CD4-positive, alpha-beta T cell (primary cell): ENCODE measurements at regions not wholly inside any gene's neighbourhood (a gene's known extent, or its start where the extent isn't known, plus 50 kb on each side); places are given as distances from the start of the nearest gene placed in this dataset.
"Not testable (repeated sequence)": the region's sequence is repeated elsewhere in the genome, so short reads cannot be mapped to it uniquely, and the experiment has no call there.

Source experiments
- ATAC-seq: fragments of 200-7000 bp; cut with Tn5 transposase; one replicate; pipeline ENCODE4 v1.10.0; 2022; ENCODE audit warnings: mild to moderate bottlenecking; ENCODE audit not compliant: poor library complexity
- CTCF ChIA-PET: fragments of 350-600 bp; sonication (Branson Sonifier 250); formaldehyde crosslinking; loops from one replicate; lab custom pipeline; 2021; ENCODE audit warnings: antibody characterized with exemption, inconsistent platforms; lab: Charles Lee
- POLR2A ChIA-PET: fragments of 350-600 bp; sonication (Branson Sonifier 250); formaldehyde crosslinking; loops from one replicate; lab custom pipeline; 2021; ENCODE audit warnings: antibody characterized with exemption, inconsistent platforms; lab: Charles Lee
- DNase-seq, 14 experiments: peaks; one replicate each; pipeline ENCODE4 v3.0.0-alpha.2; 2013 to 2020; ENCODE audit warnings: mixed read lengths in 2 of 14
- H3K27ac ChIP-seq, 2 donors: one replicate each; pipeline versions ENCODE4 v1.5.1 to v1.7.0; 2013; ENCODE audit warnings: low read length in 2 of 2, low read depth in 1 of 2, mild to moderate bottlenecking in 1 of 2
- H3K27me3 ChIP-seq, 2 experiments: 1 replicate in 1 of 2; 2 replicates in 1 of 2; pipeline versions ENCODE4 v1.6.1 to v1.7.0; 2013; ENCODE audit warnings: low read length in 2 of 2, control low read depth in 1 of 2, mild to moderate bottlenecking in 1 of 2, moderate library complexity in 1 of 2; ENCODE audit not compliant: insufficient read depth in 2 of 2, control insufficient read depth in 1 of 2
- H3K36me3 ChIP-seq: one replicate; pipeline ENCODE4 v1.6.1; 2013; ENCODE audit warnings: low read length, control low read depth; ENCODE audit not compliant: insufficient read depth
- H3K4me1 ChIP-seq: one replicate; pipeline ENCODE4 v1.6.1; 2013; ENCODE audit warnings: low read length, control low read depth; ENCODE audit not compliant: insufficient read depth
- H3K4me3 ChIP-seq: one replicate; pipeline ENCODE4 v1.5.1; 2013; ENCODE audit warnings: mild to moderate bottlenecking, low read length, moderate library complexity
- H3K9me3 ChIP-seq, 2 experiments: 1 replicate in 1 of 2; 2 replicates in 1 of 2; pipeline versions ENCODE4 v1.6.1 to v1.7.0; 2013; ENCODE audit warnings: low read length in 2 of 2, mild to moderate bottlenecking in 2 of 2, control low read depth in 1 of 2, moderate library complexity in 1 of 2; ENCODE audit not compliant: control insufficient read depth in 1 of 2, insufficient read depth in 1 of 2
- H3K27ac Mint-ChIP-seq: one replicate; pipeline ENCODE4 v1.8.0; 2020; ENCODE audit warnings: mixed read lengths
- H3K27me3 Mint-ChIP-seq: one replicate; pipeline ENCODE4 v1.8.0; 2021; ENCODE audit warnings: mixed read lengths
- H3K36me3 Mint-ChIP-seq: one replicate; pipeline ENCODE4 v1.8.0; 2021; ENCODE audit warnings: low read depth, mixed read lengths
- H3K4me1 Mint-ChIP-seq: one replicate; pipeline ENCODE4 v1.8.0; 2021; ENCODE audit warnings: low read depth, mixed read lengths
- H3K4me3 Mint-ChIP-seq: one replicate; pipeline ENCODE4 v1.8.0; 2020; ENCODE audit warnings: mild to moderate bottlenecking, mixed read lengths
- H3K9me3 Mint-ChIP-seq: one replicate; pipeline ENCODE4 v1.8.0; 2020; ENCODE audit warnings: mixed read lengths
- CTCF ChIP-seq: fragments of 200-600 bp; IDR thresholded peaks from one replicate; pipeline ENCODE4 v1.8.0; 2022; ENCODE audit warnings: antibody characterized with exemption, mild to moderate bottlenecking
- intact Hi-C, 2 experiments: fragments of 100-400 bp; cut with DNase I in 1 of 2; cut with micrococcal nuclease in 1 of 2; formaldehyde crosslinking; loops; one replicate each; pipeline versions ENCODE4 v1.15.1 to v1.9.0; 2023 to 2025; cut with DNase I, micrococcal nuclease

- no peak for TF ChIP-seq CTCF
- Mint-ChIP-seq H3K4me1 (no peaks in the 10 kb centered on the region), H3K36me3 (no peaks in the 10 kb centered on the region), H3K9me3 (no peaks in the 10 kb centered on the region), H3K27ac (no peak overlapping the region), H3K4me3 (no peak overlapping the region), H3K27me3 (peaks cover 38% of the 10 kb centered on the region)
- ChIA-PET CTCF (no interaction called here), POLR2A (no interaction called here)
- H3K36me3 ChIP-seq: no peaks in the 10 kb centered on the region
- H3K27me3 ChIP-seq: peaks cover 5 to 9% of the 10 kb centered on the region in 2 experiments
- no peaks in the 10 kb centered on the region for H3K4me1 ChIP-seq
- no peak for DNase-seq
- intact Hi-C loops: no loop called here
- H3K9me3 ChIP-seq: no peaks in the 10 kb centered on the region
- H3K4me3 ChIP-seq: no peak overlapping the region
- H3K27ac ChIP-seq: no peak overlapping the region
- ATAC-seq: no peak
These were observed 132.7 kb upstream of the F13A1 start for GRCh38 chr6:6453186-6453585.

- Histone ChIP-seq H3K4me1 (no peaks in the 10 kb centered on the region), H3K36me3 (no peaks in the 10 kb centered on the region), H3K9me3 (no peaks in the 10 kb centered on the region), H3K27ac (no peak overlapping the region), H3K27me3 (peaks cover 7 to 9% of the 10 kb centered on the region in 2 experiments), H3K4me3 (no peak overlapping the region)
- no peaks in the 10 kb centered on the region for H3K4me1 Mint-ChIP-seq
- peaks cover 46% of the 10 kb centered on the region for H3K27me3 Mint-ChIP-seq
- ChIA-PET POLR2A (no interaction called here), CTCF (no interaction called here)
- no peak for DNase-seq
- intact Hi-C loops: no loop called here
- H3K36me3 Mint-ChIP-seq: no peaks in the 10 kb centered on the region
- no peak overlapping the region for H3K4me3 Mint-ChIP-seq
- no peaks in the 10 kb centered on the region for H3K9me3 Mint-ChIP-seq
- no peak for TF ChIP-seq CTCF
- no peak overlapping the region for H3K27ac Mint-ChIP-seq
- no peak for ATAC-seq
These were observed 133.2 kb upstream of the LY86 start for GRCh38 chr6:6455272-6455671.

GRCh38 chr6:6458172-6458571 lies 130.3 kb upstream of the LY86 start:
- POLR2A ChIA-PET: no interaction called here
- CTCF ChIA-PET: no interaction called here
- no peak overlapping the region for H3K4me3 Mint-ChIP-seq

GRCh38 chr6:6459963-6460362 lies 128.6 kb upstream of the LY86 start:
- H3K27me3 ChIP-seq: peaks cover 8 to 11% of the 10 kb centered on the region in 2 experiments
- H3K4me3 ChIP-seq, H3K36me3 Mint-ChIP-seq, H3K4me1 ChIP-seq, H3K4me1 Mint-ChIP-seq, H3K27ac ChIP-seq, H3K27ac Mint-ChIP-seq, H3K4me3 Mint-ChIP-seq, H3K9me3 ChIP-seq, CTCF ChIA-PET, ATAC-seq, DNase-seq, POLR2A ChIA-PET, H3K9me3 Mint-ChIP-seq, intact Hi-C loops, H3K36me3 ChIP-seq: not testable (repeated sequence)
- H3K27me3 Mint-ChIP-seq: peaks cover 55% of the 10 kb centered on the region

More at GRCh38 chr6:6458172-6458571, 130.3 kb upstream of the LY86 start:
- Mint-ChIP-seq H3K4me1 (no peaks in the 10 kb centered on the region), H3K9me3 (no peaks in the 10 kb centered on the region), H3K27me3 (peaks cover 61% of the 10 kb centered on the region), H3K36me3 (no peaks in the 10 kb centered on the region), H3K27ac (no peak overlapping the region)
- Histone ChIP-seq H3K4me3 (no peak overlapping the region), H3K4me1 (no peaks in the 10 kb centered on the region), H3K27me3 (peaks cover 9 to 12% of the 10 kb centered on the region in 2 experiments), H3K9me3 (no peaks in the 10 kb centered on the region), H3K27ac (no peak overlapping the region), H3K36me3 (no peaks in the 10 kb centered on the region)
- ATAC-seq (no peak), DNase-seq (no peak)
- TF ChIP-seq CTCF: no peak
- intact Hi-C loops: no loop called here
